Activated CD4-positive, alpha-beta T cell treated with anti-CD3 and anti-CD28 coated beads, Interleukin-2, amount 10 ng/mL, durations not matched to agents 7 days and 5 days (primary cell): ENCODE measurements at regions not wholly inside any gene's neighbourhood (a gene's known extent, or its start where the extent isn't known, plus 50 kb on each side); places are given as distances from the start of the nearest gene placed in this dataset.
"Not testable (repeated sequence)": the region's sequence is repeated elsewhere in the genome, so short reads cannot be mapped to it uniquely, and the experiment has no call there.

Experiments
- CTCF ChIA-PET: fragments of 350-600 bp; sonication (Branson Sonifier 250); formaldehyde crosslinking; loops from one replicate; lab custom pipeline; 2021; ENCODE audit warnings: antibody characterized with exemption; lab: Charles Lee
- POLR2A ChIA-PET: fragments of 350-600 bp; sonication (Branson Sonifier 250); formaldehyde crosslinking; loops from one replicate; lab custom pipeline; 2021; ENCODE audit warnings: antibody characterized with exemption; lab: Charles Lee
- DNase-seq: peaks from one replicate; pipeline ENCODE4 v3.0.0-alpha.2; 2020
- H3K27ac Mint-ChIP-seq: one replicate; pipeline ENCODE4 v1.8.0; 2021; ENCODE audit warnings: mild to moderate bottlenecking, moderate library complexity, mixed read lengths
- H3K27me3 Mint-ChIP-seq: one replicate; pipeline ENCODE4 v1.8.0; 2021; ENCODE audit warnings: mixed read lengths
- H3K36me3 Mint-ChIP-seq: one replicate; pipeline ENCODE4 v1.8.0; 2021; ENCODE audit warnings: low read depth, mixed read lengths
- H3K4me1 Mint-ChIP-seq: one replicate; pipeline ENCODE4 v1.8.0; 2021; ENCODE audit warnings: mixed read lengths
- H3K4me3 Mint-ChIP-seq: one replicate; pipeline ENCODE4 v1.8.0; 2021; ENCODE audit warnings: mild to moderate bottlenecking, moderate library complexity, mixed read lengths
- H3K9me3 Mint-ChIP-seq: one replicate; pipeline ENCODE4 v1.8.0; 2021; ENCODE audit warnings: mixed read lengths

GRCh38 chr9:129436751-129437625, 183.9 kb downstream of the C9orf50 start:
- peak; percentile 25 for DNase-seq
- H3K9me3 Mint-ChIP-seq = peaks cover 3% of the 10 kb centered on the region
- H3K4me1 Mint-ChIP-seq = peaks cover 29% of the 10 kb centered on the region
- no peak overlapping the region for H3K27ac Mint-ChIP-seq
- no peaks in the 10 kb centered on the region for H3K36me3 Mint-ChIP-seq
- H3K27me3 Mint-ChIP-seq = peaks cover 64% of the 10 kb centered on the region
- ChIA-PET CTCF (interaction anchor here (0.6 to 1.1 kb wide), 2 partner anchors 132 to 301 kb away, joined by 3 to 4 read pairs; no protein-coding TSS in a partner anchor), POLR2A (no interaction called here)
- H3K4me3 Mint-ChIP-seq = peak overlapping the region; percentile 58

DNA sequence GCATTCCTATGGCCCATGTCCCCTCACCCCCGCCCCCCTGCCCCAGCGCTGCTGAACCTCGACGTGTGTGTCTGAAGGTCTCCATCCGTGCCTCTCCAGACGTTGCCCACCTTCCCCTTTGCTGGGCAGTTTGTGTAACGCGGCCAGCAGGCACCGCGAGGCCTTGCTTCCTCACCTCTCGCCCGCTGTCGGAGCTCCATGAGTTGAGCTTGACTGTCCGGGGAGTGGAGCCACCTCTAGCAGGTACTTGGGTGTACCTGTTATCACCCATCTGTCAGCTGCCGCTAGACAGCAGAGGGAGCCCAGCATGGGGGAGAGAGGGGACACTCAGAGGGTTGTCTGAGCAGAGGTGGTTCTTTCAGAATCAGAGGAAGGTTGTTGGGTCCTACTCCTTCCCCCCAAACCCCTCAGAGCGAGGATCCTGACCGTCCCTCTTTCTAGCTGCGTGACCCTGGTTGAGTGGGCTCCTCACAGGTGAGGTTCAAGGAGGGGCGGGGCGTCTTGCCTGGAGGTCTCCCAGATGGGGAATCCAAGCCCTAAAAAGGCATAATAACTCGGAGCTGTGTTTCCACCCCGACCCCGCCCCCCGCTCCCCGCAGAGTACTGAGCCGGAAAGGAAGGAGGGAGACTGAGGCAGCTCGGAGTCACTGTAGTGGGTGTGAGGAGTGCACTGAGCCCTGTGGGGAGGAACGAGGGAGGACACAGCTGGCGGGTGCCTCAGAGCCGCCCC, 184.7 kb downstream of the C9orf50 start:
- Mint-ChIP-seq H3K9me3 (peaks cover 3% of the 10 kb centered on the region), H3K4me1 (peaks cover 29% of the 10 kb centered on the region), H3K27ac (no peak overlapping the region), H3K36me3 (no peaks in the 10 kb centered on the region), H3K27me3 (peaks cover 58% of the 10 kb centered on the region), H3K4me3 (no peak overlapping the region)
- POLR2A ChIA-PET = no interaction called here
- CTCF ChIA-PET = interaction anchor here (0.6 to 1.1 kb wide), 2 partner anchors 133 to 302 kb away, joined by 3 to 4 read pairs; no protein-coding TSS in a partner anchor
- no peak for DNase-seq

GRCh38 chr9:129435291-129435690, 185.6 kb downstream of the C9orf50 start:
- Mint-ChIP-seq H3K36me3 (no peaks in the 10 kb centered on the region), H3K4me1 (peaks cover 22% of the 10 kb centered on the region), H3K27me3 (peaks cover 50% of the 10 kb centered on the region), H3K27ac (no peak overlapping the region), H3K9me3 (peaks cover 3% of the 10 kb centered on the region), H3K4me3 (no peak overlapping the region)
- ChIA-PET POLR2A (no interaction called here), CTCF (no interaction called here)
- no peak for DNase-seq

GRCh38 chr9:129434187-129434586, 186.7 kb downstream of the C9orf50 start:
- peaks cover 44% of the 10 kb centered on the region for H3K27me3 Mint-ChIP-seq
- ChIA-PET POLR2A (no interaction called here), CTCF (no interaction called here)
- no peak for DNase-seq
- no peaks in the 10 kb centered on the region for H3K36me3 Mint-ChIP-seq
- H3K4me3 Mint-ChIP-seq = no peak overlapping the region
- H3K4me1 Mint-ChIP-seq = peaks cover 18% of the 10 kb centered on the region
- H3K27ac Mint-ChIP-seq = no peak overlapping the region
- H3K9me3 Mint-ChIP-seq = no peaks in the 10 kb centered on the region

GRCh38 chr9:129432297-129433154, 188.4 kb downstream of the C9orf50 start:
- Mint-ChIP-seq H3K4me3 (no peak overlapping the region), H3K4me1 (peaks cover 5% of the 10 kb centered on the region), H3K36me3 (no peaks in the 10 kb centered on the region), H3K27ac (peak overlapping the region; percentile 25), H3K27me3 (peaks cover 28% of the 10 kb centered on the region), H3K9me3 (no peaks in the 10 kb centered on the region)
- POLR2A ChIA-PET = no interaction called here
- CTCF ChIA-PET = interaction anchor here (0.7 to 2.5 kb wide), 2 partner anchors 11 to 17 kb away, joined by 3 to 5 read pairs; no protein-coding TSS in a partner anchor
- no peak for DNase-seq

DNA sequence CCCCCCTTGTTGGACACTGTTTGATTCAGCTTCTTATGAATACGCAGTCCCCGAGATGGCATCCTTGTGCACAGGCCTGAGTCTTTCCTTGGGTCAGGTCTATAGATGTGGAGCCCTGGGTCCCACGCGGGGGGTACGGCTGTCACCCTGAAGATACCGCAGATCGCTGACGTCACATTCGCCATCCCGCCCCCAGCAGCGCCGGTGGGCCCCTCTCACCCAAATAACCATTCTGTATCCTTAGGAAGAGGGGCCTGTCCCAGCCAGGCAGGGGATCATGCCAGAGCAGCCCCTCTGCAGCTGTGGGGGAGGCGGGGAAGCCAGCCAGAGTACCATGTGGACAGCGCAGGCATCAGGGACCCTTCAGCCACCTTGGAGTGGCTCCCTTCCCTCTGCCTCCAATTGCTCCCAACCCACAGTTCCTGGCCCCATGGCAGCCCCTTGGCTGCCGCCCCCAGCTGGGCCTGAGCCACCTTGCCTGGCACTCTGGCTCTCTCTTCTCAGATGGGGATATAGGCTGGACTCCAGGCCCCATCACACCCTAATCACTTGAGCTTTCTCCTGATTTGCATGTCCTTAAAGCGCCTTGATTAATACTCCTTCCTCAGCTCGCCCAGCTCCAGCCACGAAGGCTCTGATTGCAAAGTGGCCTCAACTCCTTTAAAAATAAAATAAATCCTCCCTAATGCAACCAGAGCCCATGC, 189.8 kb downstream of the C9orf50 start:
- Mint-ChIP-seq H3K27ac (no peak overlapping the region), H3K4me3 (no peak overlapping the region), H3K4me1 (no peaks in the 10 kb centered on the region), H3K27me3 (peaks cover 20% of the 10 kb centered on the region), H3K9me3 (no peaks in the 10 kb centered on the region), H3K36me3 (no peaks in the 10 kb centered on the region)
- ChIA-PET POLR2A (no interaction called here), CTCF (interaction anchor here (0.6 to 2.5 kb wide), 2 partner anchors 15 to 1561 kb away, joined by 3 to 5 read pairs; no protein-coding TSS in a partner anchor)
- DNase-seq = no peak

GRCh38 chr9:129428864-129429577, 191.9 kb downstream of the C9orf50 start:
- Mint-ChIP-seq H3K9me3 (no peaks in the 10 kb centered on the region), H3K4me3 (no peak overlapping the region), H3K36me3 (no peaks in the 10 kb centered on the region), H3K4me1 (no peaks in the 10 kb centered on the region), H3K27me3 (peaks cover 5% of the 10 kb centered on the region), H3K27ac (no peak overlapping the region)
- CTCF ChIA-PET = interaction anchor here (0.6 to 1.3 kb wide), 2 partner anchors 15 to 377 kb away, joined by 3 read pairs; no protein-coding TSS in a partner anchor
- no peak for DNase-seq
- POLR2A ChIA-PET = no interaction called here

DNA sequence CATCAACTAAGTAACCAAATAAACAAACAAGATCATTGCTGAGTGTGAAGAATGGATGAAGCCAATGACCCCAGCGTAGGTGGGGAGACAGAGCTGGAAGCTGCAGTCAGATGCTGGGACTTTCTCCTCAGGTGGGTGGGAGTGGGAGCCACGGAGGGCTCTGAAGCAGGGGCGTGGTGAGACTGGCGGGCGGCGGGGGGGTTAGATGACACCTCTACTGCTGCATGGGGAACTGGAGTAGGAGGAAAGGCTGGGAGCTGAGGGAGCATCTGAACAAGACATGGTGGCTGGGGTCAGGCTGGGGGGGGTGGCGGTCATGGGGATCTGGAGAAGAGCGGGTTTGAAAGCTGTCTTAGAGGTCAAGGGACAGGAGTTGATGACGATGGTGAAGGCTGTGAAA, 193.8 kb downstream of the C9orf50 start:
- ChIA-PET CTCF (interaction anchor here (0.7 kb wide), 1 partner anchor 13 kb away, joined by 3 read pairs; no protein-coding TSS in a partner anchor), POLR2A (no interaction called here)
- DNase-seq = no peak
- no peak overlapping the region for H3K27ac Mint-ChIP-seq
- H3K4me3 Mint-ChIP-seq = no peak overlapping the region
- no peaks in the 10 kb centered on the region for H3K36me3 Mint-ChIP-seq
- H3K27me3 Mint-ChIP-seq = peaks cover 4% of the 10 kb centered on the region
- H3K4me1 Mint-ChIP-seq = peaks cover 11% of the 10 kb centered on the region
- H3K9me3 Mint-ChIP-seq = no peaks in the 10 kb centered on the region

DNA sequence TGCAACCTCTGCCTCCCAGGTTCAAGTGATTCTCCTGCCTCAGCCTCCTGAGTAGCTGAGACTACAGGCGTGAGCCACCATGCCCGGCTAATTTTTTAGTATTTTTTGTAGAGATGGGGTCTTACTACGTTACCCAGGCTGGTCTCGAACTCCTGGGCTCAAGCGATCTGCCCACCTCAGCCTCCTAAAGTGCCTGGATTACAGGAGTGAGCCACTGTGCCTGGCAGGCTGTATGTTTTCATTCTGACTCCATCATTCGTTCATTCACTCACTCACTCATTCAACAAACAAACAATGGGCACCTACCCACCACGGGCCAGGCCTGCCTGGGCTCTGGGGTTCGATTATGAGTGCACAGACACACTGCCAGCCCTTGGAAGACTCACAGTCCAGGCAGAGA, 197.1 kb downstream of the C9orf50 start:
- H3K27me3 Mint-ChIP-seq, H3K4me3 Mint-ChIP-seq, DNase-seq, H3K9me3 Mint-ChIP-seq, CTCF ChIA-PET, H3K36me3 Mint-ChIP-seq, POLR2A ChIA-PET: not testable (repeated sequence)
- peaks cover 12% of the 10 kb centered on the region for H3K4me1 Mint-ChIP-seq
- H3K27ac Mint-ChIP-seq = peak overlapping the region; percentile 61

GRCh38 chr9:129423216-129423615, 197.7 kb downstream of the C9orf50 start:
- Mint-ChIP-seq H3K4me1 (peaks cover 12% of the 10 kb centered on the region), H3K27me3 (peaks cover 4% of the 10 kb centered on the region), H3K4me3 (no peak overlapping the region), H3K27ac (peak overlapping the region; percentile 61), H3K9me3 (no peaks in the 10 kb centered on the region), H3K36me3 (no peaks in the 10 kb centered on the region)
- no peak for DNase-seq
- CTCF ChIA-PET = interaction anchor here (1.0 kb wide), 1 partner anchor 24 kb away, joined by 3 read pairs; no protein-coding TSS in a partner anchor
- POLR2A ChIA-PET = no interaction called here

DNA sequence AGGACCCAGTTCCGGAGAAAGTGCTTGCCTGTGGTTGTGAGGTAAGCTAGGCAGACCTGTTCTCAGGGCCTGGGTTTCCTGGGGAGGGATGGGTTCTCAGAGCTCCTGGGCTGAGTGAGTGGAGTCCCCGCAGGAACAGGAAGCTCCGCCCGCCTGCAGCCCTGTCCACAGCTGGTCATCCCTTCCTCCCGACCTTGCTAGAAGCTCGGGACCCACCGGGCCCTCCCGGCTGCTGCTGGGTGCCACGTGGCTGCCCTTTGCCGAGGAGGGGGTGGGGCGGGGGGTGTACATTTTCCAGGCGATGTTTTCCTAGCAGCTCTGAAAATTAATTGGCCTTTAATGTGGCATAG, 198.1 kb downstream of the C9orf50 start:
- peaks cover 12% of the 10 kb centered on the region for H3K4me1 Mint-ChIP-seq
- DNase-seq = no peak
- no peak overlapping the region for H3K27ac Mint-ChIP-seq
- H3K27me3 Mint-ChIP-seq = peaks cover 4% of the 10 kb centered on the region
- CTCF ChIA-PET = interaction anchor here (1.0 to 1.1 kb wide), 2 partner anchors 25 to 89 kb away, joined by 3 read pairs; no protein-coding TSS in a partner anchor
- H3K36me3 Mint-ChIP-seq = no peaks in the 10 kb centered on the region
- H3K4me3 Mint-ChIP-seq = no peak overlapping the region
- no peaks in the 10 kb centered on the region for H3K9me3 Mint-ChIP-seq
- POLR2A ChIA-PET = no interaction called here
